ENCODE measurements at regions not wholly inside any gene's neighbourhood (a gene's known extent, or its start where the extent isn't known, plus 50 kb on each side); places are given as distances from the start of the nearest gene placed in this dataset.

DNA sequence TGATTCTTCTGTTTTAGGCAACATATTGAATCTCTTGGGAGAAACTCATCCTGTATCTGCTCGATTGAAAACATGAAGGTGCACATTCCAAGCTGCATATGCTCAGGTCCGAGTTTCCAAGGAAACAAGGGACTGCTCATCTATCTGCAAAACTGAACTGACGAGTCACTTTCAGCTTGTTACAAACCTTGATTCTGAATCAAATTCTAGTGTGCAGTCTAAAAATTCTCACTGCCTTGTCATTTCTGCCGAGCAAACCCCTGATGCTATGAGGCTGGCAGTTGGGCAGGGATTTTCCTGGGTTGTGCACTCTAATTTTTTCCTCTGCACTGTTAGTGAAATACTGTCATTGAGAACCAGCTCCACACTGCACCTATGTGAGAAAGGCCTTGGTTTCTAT, 101.3 kb upstream of the ETAA1 start:
- CTCF ChIA-PET = no interaction called here
- H3K4me1 ChIP-seq (ENCODE audit: control insufficient read depth in 2 of 2, insufficient read depth in 2 of 2, low read length in 2 of 2) = no peaks in the 10 kb centered on the region
- no peaks in the 10 kb centered on the region for H3K36me3 Mint-ChIP-seq
- H3K27ac ChIP-seq (ENCODE audit: low read depth, low read length) = no peak overlapping the region
- ATAC-seq (no peak), DNase-seq (no peak)
- no peak overlapping the region for H3K4me3 Mint-ChIP-seq
- intact Hi-C loops (cut with micrococcal nuclease) = no loop called here
- H3K9me3 ChIP-seq (ENCODE audit: control insufficient read depth in 2 of 3, low read length in 3 of 3) = no peaks in the 10 kb centered on the region
- POLR2A ChIA-PET = no interaction called here
- H3K4me1 Mint-ChIP-seq = no peaks in the 10 kb centered on the region
- peaks cover 0 to 14% (median 4%) of the 10 kb centered on the region in 5 donors for H3K27me3 Mint-ChIP-seq
- H3K4me3 ChIP-seq (ENCODE audit: low read length) = no peak overlapping the region
- no peak overlapping the region for H3K27ac Mint-ChIP-seq
- H3K36me3 ChIP-seq (ENCODE audit: control insufficient read depth in 2 of 3, insufficient read depth in 3 of 3, low read length in 3 of 3) = no peaks in the 10 kb centered on the region
- H3K9me3 Mint-ChIP-seq = peaks cover 0 to 4% (median 0%) of the 10 kb centered on the region in 11 donors
- no peaks in the 10 kb centered on the region for H3K27me3 ChIP-seq (ENCODE audit: control insufficient read depth in 2 of 2, insufficient read depth in 2 of 2, low read length in 2 of 2)

DNA sequence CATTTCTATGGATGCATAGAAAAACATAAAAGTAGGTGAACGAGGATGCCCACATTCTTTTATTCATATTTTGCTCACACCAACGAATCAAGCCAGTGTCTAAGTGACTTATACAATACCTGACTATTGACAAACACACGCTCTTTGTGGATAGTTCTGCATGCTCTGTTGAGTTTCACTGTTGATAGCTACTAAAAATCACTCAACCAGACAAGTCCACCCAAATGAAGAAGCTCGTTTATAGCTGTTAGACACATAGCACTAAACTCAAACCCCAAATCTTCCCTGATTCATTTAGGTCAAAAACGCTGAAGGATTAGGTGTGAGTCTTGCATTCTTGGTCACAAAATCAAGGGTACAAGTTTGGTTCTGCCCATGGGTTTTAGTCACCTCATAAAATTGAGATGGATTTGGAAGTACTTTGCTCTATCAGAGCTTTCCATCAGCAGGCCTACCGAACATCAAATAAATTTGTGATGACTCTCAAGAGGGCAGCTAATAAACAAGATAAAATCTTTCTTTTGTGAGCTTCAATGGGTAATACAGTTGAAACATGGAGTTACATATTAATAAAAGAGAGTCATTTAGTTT, 92.7 kb upstream of the ETAA1 start:
- POLR2A ChIA-PET = no interaction called here
- no peak for DNase-seq
- H3K4me3 Mint-ChIP-seq = no peak overlapping the region
- intact Hi-C loops (cut with micrococcal nuclease) = no loop called here
- Histone ChIP-seq H3K9me3 (ENCODE audit: control insufficient read depth in 2 of 3, low read length in 3 of 3) (no peaks in the 10 kb centered on the region), H3K4me3 (ENCODE audit: low read length) (no peak overlapping the region), H3K4me1 (ENCODE audit: control insufficient read depth in 2 of 2, insufficient read depth in 2 of 2, low read length in 2 of 2) (no peaks in the 10 kb centered on the region), H3K36me3 (ENCODE audit: control insufficient read depth in 2 of 3, insufficient read depth in 3 of 3, low read length in 3 of 3) (no peaks in the 10 kb centered on the region), H3K27ac (ENCODE audit: low read depth, low read length) (no peak overlapping the region), H3K27me3 (ENCODE audit: control insufficient read depth in 2 of 2, insufficient read depth in 2 of 2, low read length in 2 of 2) (no peaks in the 10 kb centered on the region)
- ATAC-seq = no peak
- peaks cover 0 to 16% (median 6%) of the 10 kb centered on the region in 5 donors for H3K27me3 Mint-ChIP-seq
- no peaks in the 10 kb centered on the region for H3K4me1 Mint-ChIP-seq
- H3K9me3 Mint-ChIP-seq = peaks cover 0 to 4% (median 0%) of the 10 kb centered on the region in 11 donors
- no peaks in the 10 kb centered on the region for H3K36me3 Mint-ChIP-seq
- CTCF ChIA-PET = no interaction called here
- H3K27ac Mint-ChIP-seq = no peak overlapping the region

DNA sequence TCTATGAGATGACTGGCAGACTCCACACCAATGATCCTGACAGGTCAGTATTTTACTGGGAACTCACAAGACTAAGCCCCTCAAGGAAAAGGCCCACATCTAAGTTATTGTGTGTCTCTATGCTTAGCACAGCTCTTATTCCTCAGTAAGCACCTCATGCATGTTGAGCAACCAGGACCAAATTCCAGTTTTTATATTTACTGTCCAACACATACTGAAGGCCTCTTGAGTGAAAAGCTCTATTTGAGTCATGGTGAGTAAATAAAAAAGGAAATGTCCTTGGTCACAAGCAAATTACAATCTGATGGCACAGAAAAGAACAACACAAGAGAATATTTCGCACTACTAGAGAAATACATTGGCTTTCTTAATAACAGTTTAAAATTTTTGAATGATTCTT, 87.9 kb upstream of the ETAA1 start:
- Mint-ChIP-seq H3K36me3 (no peaks in the 10 kb centered on the region), H3K4me3 (no peak overlapping the region), H3K9me3 (no peaks in the 10 kb centered on the region), H3K4me1 (no peaks in the 10 kb centered on the region), H3K27ac (no peak overlapping the region), H3K27me3 (peaks cover 0 to 11% (median 7%) of the 10 kb centered on the region in 5 donors)
- POLR2A ChIA-PET = no interaction called here
- Histone ChIP-seq H3K36me3 (ENCODE audit: control insufficient read depth in 2 of 3, insufficient read depth in 3 of 3, low read length in 3 of 3) (no peaks in the 10 kb centered on the region), H3K9me3 (ENCODE audit: control insufficient read depth in 2 of 3, low read length in 3 of 3) (no peaks in the 10 kb centered on the region), H3K27ac (ENCODE audit: low read depth, low read length) (no peak overlapping the region), H3K4me1 (ENCODE audit: control insufficient read depth in 2 of 2, insufficient read depth in 2 of 2, low read length in 2 of 2) (no peaks in the 10 kb centered on the region), H3K4me3 (ENCODE audit: low read length) (no peak overlapping the region), H3K27me3 (ENCODE audit: control insufficient read depth in 2 of 2, insufficient read depth in 2 of 2, low read length in 2 of 2) (no peaks in the 10 kb centered on the region)
- no peak for ATAC-seq
- intact Hi-C loops (cut with micrococcal nuclease) = no loop called here
- CTCF ChIA-PET = no interaction called here
- no peak for DNase-seq

DNA sequence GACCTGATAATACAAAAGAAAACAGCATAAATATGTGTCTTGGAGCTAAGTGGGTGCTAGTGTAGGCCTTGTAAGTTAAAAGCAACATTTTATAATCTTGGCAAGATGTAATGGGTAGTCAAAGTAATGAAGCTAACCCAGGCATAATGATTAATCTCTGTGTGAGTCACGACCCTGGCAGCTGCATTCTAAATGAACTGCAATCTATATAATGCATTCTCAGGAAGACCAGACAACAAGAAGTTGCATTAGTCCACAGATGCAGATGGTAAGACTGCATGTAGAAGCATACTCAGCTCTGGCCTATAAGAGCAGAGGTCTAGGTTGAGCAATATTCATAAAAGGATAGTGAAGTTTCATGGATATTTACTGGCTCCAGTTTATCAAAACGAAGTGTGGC, 85.6 kb upstream of the ETAA1 start:
- Histone ChIP-seq H3K4me1 (ENCODE audit: control insufficient read depth in 2 of 2, insufficient read depth in 2 of 2, low read length in 2 of 2) (no peaks in the 10 kb centered on the region), H3K27me3 (ENCODE audit: control insufficient read depth in 2 of 2, insufficient read depth in 2 of 2, low read length in 2 of 2) (no peaks in the 10 kb centered on the region), H3K4me3 (ENCODE audit: low read length) (no peak overlapping the region), H3K27ac (ENCODE audit: low read depth, low read length) (no peak overlapping the region), H3K36me3 (ENCODE audit: control insufficient read depth in 2 of 3, insufficient read depth in 3 of 3, low read length in 3 of 3) (no peaks in the 10 kb centered on the region), H3K9me3 (ENCODE audit: control insufficient read depth in 2 of 3, low read length in 3 of 3) (no peaks in the 10 kb centered on the region)
- no peak for ATAC-seq
- CTCF ChIA-PET = no interaction called here
- Mint-ChIP-seq H3K27ac (no peak overlapping the region), H3K4me1 (no peaks in the 10 kb centered on the region), H3K9me3 (no peaks in the 10 kb centered on the region), H3K4me3 (no peak overlapping the region), H3K36me3 (no peaks in the 10 kb centered on the region), H3K27me3 (peaks cover 0 to 11% (median 7%) of the 10 kb centered on the region in 5 donors)
- intact Hi-C loops (cut with micrococcal nuclease) = no loop called here
- no peak for DNase-seq
- POLR2A ChIA-PET = no interaction called here

DNA sequence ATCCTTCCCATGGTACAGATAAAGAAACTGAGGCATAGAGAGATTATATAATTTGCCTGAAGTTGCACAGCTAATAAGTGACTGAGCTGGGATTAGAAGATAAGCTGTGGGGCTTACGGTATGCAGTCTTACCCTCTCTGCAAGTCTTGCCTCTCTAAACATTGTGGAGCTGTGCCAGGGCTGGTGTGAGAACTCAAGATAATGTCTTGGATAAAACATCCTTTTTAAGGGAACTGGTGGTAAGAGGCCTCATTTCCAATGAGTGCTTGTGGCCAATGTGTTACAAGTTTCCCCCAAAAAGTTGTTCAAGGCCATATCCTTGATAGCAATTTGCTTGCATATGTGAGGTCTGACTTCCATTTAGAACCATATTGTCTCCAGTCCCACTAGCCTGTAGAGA, 84.3 kb upstream of the ETAA1 start:
- POLR2A ChIA-PET = no interaction called here
- no peak overlapping the region for H3K27ac Mint-ChIP-seq

DNA sequence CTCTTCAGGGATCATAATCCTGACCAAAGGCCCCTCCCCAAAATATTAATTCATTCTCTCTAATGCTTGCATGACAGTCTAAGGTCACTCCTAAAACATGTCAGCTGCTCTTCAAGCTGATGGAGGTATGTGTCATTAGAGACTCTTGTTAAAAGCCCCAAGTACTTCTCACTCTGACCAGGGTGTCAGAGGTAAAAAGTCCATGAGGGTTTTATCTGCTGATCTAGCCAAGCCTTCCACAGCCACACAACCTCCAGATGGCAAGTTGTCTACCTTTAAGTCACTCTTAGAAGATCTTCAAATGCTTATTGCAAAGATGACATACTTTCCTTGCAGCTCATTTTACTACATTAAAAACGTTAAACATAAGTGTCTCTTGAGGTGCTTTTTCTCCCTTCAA, 83.6 kb upstream of the ETAA1 start:
- H3K27me3 Mint-ChIP-seq = peaks cover 0 to 4% (median 0%) of the 10 kb centered on the region in 5 donors

More for the DNA sequence above, 84.3 kb upstream of the ETAA1 start:
- no peaks in the 10 kb centered on the region for H3K4me1 ChIP-seq (ENCODE audit: control insufficient read depth in 2 of 2, insufficient read depth in 2 of 2, low read length in 2 of 2)
- Mint-ChIP-seq H3K4me3 (no peak overlapping the region), H3K27me3 (peaks cover 0 to 7% (median 6%) of the 10 kb centered on the region in 5 donors), H3K4me1 (no peaks in the 10 kb centered on the region), H3K36me3 (no peaks in the 10 kb centered on the region), H3K9me3 (no peaks in the 10 kb centered on the region)
- H3K36me3 ChIP-seq (ENCODE audit: control insufficient read depth in 2 of 3, insufficient read depth in 3 of 3, low read length in 3 of 3) = no peaks in the 10 kb centered on the region
- no peak overlapping the region for H3K4me3 ChIP-seq (ENCODE audit: low read length)
- CTCF ChIA-PET = no interaction called here
- DNase-seq (no peak), ATAC-seq (no peak)
- H3K27ac ChIP-seq (ENCODE audit: low read depth, low read length) = no peak overlapping the region
- no peaks in the 10 kb centered on the region for H3K27me3 ChIP-seq (ENCODE audit: control insufficient read depth in 2 of 2, insufficient read depth in 2 of 2, low read length in 2 of 2)
- H3K9me3 ChIP-seq (ENCODE audit: control insufficient read depth in 2 of 3, low read length in 3 of 3) = no peaks in the 10 kb centered on the region
- intact Hi-C loops (cut with micrococcal nuclease) = no loop called here

DNA sequence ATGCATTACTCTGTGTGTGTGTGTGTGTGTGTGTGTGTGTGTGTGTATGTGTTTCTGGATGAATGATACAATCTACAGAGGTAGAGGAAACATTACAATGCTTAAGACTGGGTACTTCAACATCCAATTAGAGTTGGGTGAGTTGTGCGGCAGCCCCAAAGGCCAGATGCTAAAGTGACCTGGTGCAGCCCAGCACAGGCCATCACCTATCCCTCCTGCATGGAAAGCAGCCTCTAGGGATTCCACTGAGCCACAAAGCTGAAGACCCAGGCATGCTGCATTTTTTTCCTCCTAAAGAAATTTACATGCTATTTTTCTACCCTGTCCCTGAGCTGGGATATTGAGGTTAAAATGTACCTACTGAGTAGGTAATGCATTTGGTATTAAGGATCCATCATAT, 79.1 kb upstream of the ETAA1 start:
- ChIA-PET CTCF (interaction anchor here (1.1 kb wide), 1 partner anchor 17 kb away, joined by 4 read pairs; no protein-coding TSS in a partner anchor), POLR2A (no interaction called here)
- Histone ChIP-seq H3K4me3 (ENCODE audit: low read length) (no peak overlapping the region), H3K4me1 (ENCODE audit: control insufficient read depth in 2 of 2, insufficient read depth in 2 of 2, low read length in 2 of 2) (no peaks in the 10 kb centered on the region), H3K27me3 (ENCODE audit: control insufficient read depth in 2 of 2, insufficient read depth in 2 of 2, low read length in 2 of 2) (no peaks in the 10 kb centered on the region), H3K36me3 (ENCODE audit: control insufficient read depth in 2 of 3, insufficient read depth in 3 of 3, low read length in 3 of 3) (no peaks in the 10 kb centered on the region), H3K9me3 (ENCODE audit: control insufficient read depth in 2 of 3, low read length in 3 of 3) (no peaks in the 10 kb centered on the region), H3K27ac (ENCODE audit: low read depth, low read length) (no peak overlapping the region)
- intact Hi-C loops (cut with micrococcal nuclease) = no loop called here
- Mint-ChIP-seq H3K36me3 (no peaks in the 10 kb centered on the region), H3K27ac (no peak overlapping the region), H3K9me3 (no peaks in the 10 kb centered on the region), H3K4me3 (no peak overlapping the region), H3K27me3 (peaks cover 0 to 3% (median 0%) of the 10 kb centered on the region in 5 donors), H3K4me1 (no peaks in the 10 kb centered on the region)
- no peak for DNase-seq
- ATAC-seq = no peak

More for the DNA sequence above, 83.6 kb upstream of the ETAA1 start:
- Mint-ChIP-seq H3K4me3 (no peak overlapping the region), H3K4me1 (no peaks in the 10 kb centered on the region), H3K36me3 (no peaks in the 10 kb centered on the region), H3K9me3 (no peaks in the 10 kb centered on the region), H3K27ac (no peak overlapping the region)
- ATAC-seq = no peak
- H3K4me1 ChIP-seq (ENCODE audit: control insufficient read depth in 2 of 2, insufficient read depth in 2 of 2, low read length in 2 of 2) = no peaks in the 10 kb centered on the region
- no peak overlapping the region for H3K4me3 ChIP-seq (ENCODE audit: low read length)
- intact Hi-C loops (cut with micrococcal nuclease) = no loop called here
- H3K36me3 ChIP-seq (ENCODE audit: control insufficient read depth in 2 of 3, insufficient read depth in 3 of 3, low read length in 3 of 3) = no peaks in the 10 kb centered on the region
- no peak overlapping the region for H3K27ac ChIP-seq (ENCODE audit: low read depth, low read length)
- no peaks in the 10 kb centered on the region for H3K27me3 ChIP-seq (ENCODE audit: control insufficient read depth in 2 of 2, insufficient read depth in 2 of 2, low read length in 2 of 2)
- ChIA-PET POLR2A (no interaction called here), CTCF (no interaction called here)
- H3K9me3 ChIP-seq (ENCODE audit: control insufficient read depth in 2 of 3, low read length in 3 of 3) = no peaks in the 10 kb centered on the region
- DNase-seq = no peak
